GM18519 (cell line): ENCODE measurements at regions not wholly inside any gene's neighbourhood (a gene's known extent, or its start where the extent isn't known, plus 50 kb on each side); places are given as distances from the start of the nearest gene placed in this dataset.
"Not testable (repeated sequence)": the region's sequence is repeated elsewhere in the genome, so short reads cannot be mapped to it uniquely, and the experiment has no call there.

Experiments
- ATAC-seq: cut with Tn5 transposase; IDR thresholded peaks from one replicate; pipeline ENCODE4 v1.9.1; 2021; ENCODE audit warnings: mild to moderate bottlenecking, moderate library complexity; ENCODE audit not compliant: unreplicated experiment, low FRiP score

DNA sequence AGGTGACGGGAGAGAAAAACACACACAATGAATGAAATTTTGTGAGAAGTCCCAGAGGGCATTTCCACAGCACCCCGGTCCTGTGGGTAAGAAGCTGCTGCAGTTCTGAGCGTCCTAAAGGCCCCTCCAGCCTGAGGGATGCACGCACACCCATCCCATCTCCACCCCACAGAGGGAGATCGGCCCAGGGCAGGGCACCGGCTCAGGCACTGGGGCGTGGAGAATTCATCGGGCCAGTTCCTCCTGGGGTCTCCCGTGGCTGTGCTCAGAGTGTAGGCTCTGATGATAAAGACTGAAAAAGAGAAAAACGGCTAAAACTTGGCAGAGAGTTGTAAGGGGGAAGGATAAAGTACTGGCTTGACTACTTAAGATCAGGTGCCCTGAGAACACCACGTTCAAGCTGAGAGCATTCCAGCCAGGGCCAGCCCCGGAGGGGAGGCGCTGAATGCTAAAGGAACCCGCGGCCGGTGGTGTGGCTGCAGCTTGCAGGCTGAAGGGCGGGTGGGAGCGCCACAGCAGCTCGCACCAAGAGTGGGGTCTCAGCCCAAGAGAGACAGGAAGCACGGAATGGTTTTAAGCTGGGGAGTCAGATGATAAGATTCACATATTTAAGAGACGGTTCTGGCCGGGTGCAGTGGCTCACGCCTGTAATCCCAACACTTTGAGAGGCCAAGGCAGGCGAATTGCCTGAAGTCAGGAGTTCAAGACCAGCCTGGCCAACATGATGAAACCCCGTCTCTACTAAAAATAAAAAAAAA, 121.9 kb upstream of the SPACA7 start:
- ATAC-seq = no peak

DNA sequence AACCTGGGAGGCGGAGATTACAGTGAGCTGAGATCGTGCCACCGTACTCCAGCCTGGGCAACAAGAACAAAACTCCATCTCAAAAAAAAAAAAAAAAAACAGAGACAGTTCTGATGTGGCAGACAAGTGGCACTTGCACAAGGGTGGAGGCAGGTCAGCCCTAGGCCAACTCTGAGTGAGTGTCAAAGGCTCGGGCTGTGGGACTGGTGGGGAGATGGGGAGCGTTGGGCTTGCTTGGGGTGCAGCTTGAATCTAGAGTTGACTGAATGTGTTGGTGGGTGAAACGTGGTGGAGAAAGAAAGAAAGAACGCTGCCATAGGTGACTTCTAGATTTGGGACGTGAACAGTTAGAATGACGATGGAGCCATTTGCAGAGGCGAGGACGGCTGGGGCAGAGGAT, 121.3 kb upstream of the SPACA7 start:
- no peak for ATAC-seq

DNA sequence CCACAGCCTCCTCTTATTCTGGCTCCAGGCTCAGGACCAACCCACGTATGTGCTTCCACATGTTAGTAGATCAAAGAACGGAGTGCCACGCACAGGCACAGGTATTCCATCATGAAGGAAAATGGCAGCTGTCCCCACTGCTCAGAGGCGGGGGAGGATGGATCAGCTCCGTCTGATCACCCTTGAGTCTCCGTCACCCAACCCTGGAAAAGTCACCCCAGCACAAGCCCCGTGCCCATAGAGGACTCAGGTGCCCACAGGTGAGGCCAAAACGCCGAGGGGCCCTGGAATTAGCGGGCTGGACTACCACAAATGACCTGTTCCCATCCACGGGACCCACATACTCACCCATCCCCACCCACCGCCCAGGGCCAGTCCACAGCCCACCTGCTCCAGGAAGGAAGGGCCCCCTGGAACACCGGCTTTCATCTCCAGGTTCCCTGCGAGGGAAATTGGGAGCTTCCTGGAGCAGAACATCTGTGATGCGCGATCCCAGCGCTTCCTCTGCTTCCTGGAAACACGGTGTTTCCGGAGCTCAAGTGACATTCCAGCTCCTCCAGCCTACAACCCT, 120.5 kb upstream of the SPACA7 start:
- no peak for ATAC-seq

DNA sequence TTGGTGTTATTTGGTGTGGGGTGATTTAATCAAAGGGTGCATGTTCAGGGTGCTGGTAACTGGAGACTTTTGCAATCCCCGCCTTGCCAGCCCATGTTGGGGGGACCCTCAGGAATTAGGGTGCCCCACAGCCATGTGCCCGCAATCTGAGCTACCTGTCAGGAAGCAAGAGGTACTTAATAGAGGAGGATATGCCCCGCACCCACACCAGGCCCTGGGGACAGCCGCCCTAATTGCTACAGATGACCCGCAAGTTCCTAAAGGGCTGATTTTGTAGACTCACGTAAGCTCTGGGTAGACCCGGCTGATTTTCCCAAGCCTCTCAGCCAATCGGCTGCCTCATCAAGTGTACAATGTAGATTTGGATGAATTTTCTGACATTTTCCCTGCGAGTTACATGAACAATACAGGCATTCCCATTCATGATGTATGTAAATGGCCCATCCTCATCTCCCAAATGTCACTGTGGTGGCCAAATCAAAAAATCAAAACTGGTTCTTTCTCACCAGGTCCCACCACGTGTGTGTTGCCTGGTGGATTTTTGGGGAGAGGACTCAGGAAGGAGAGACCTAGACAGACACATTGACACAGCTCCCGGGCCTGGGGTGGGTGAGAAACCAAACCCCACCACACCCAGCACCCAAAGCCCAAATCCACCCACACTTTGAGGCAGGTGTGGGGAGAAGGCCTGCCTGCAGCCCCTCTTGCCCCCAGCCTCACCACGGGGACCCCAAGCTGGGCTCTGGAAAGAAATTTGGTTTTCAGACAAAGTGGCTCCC, 119.2 kb upstream of the SPACA7 start:
- ATAC-seq = no peak

DNA sequence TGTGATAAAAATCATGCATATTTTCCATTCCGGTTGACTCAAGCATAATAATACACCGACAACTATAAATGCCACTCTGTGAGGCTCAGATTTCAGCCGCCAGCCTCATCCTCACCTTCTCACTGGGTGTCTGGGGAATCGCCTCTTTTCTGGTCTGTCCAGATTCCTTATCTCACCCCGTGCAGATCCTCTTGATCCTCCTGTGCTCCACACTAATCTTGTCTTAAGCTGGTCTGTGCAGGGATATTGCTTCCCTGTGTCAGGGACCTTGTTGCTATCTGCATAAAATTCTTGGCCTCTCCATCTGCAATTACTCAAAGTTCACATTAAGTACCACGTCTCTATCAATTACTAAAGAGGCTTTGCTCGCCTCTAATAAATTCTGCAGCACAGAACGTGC, 116.6 kb upstream of the SPACA7 start:
- no peak for ATAC-seq

DNA sequence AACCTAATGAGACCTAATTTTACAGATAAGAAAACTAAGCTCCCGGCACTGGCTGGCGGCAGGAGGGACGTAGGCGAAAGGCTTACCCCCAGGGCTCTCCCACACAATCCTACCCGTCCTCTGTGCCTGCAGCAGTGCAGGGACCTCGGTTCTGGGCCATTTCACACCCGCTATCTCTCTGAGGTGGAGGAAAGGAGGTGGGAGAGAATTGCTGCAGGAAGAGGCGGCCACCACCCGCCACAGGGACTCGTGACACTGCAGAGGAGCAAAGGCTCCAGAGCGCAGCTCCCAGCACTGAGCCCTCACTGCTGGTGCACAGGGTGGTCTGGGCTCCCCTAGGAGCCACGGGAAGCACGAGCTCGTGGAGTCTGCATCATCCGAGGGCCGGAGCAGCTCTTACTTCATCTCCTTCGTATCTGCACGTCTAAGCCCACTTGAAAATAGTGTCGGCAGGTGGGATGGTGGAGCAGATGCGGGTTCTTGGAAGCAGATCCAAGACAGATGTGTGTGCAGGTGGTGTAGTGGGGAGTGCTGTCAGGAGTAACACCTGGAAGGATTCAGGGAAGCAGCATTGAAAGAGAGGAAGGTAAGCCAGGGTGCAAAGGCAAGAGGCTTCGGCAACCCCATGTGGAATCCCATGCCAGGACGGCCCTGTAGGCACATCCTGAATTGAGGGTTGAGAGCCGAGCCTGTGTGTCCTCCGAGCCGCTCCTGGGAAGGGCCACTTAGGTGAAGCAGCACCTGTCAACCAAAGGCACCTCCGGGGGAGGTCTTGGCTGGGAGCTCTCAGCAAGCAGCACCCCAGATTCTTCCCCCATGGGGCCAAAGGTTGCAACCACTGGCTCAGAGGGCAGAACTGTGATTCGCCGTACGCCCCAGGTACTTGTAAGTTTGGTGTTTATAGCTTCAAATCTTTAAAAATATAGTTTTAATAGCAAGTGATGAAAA, 115.8 kb upstream of the SPACA7 start:
- no peak for ATAC-seq

DNA sequence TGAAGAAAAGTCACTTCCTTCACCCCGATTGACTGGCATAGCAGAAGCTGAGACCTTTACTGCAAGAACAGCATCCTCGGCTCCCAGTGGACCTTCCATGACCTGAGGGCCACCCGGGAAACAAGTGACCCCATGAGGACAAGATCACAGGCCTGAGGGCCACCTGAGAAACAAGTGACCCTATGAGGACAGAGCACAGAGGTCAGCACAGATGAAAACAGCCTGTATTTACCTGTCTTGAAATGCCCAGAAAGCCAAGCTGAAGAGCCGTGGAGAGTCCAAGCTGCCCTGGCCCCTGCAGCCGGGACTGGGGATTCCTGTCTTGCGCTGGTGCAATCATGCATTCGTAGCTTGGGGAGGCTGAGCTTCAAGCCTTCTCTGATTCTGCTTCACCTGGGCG, 114.2 kb upstream of the SPACA7 start:
- ATAC-seq = no peak

DNA sequence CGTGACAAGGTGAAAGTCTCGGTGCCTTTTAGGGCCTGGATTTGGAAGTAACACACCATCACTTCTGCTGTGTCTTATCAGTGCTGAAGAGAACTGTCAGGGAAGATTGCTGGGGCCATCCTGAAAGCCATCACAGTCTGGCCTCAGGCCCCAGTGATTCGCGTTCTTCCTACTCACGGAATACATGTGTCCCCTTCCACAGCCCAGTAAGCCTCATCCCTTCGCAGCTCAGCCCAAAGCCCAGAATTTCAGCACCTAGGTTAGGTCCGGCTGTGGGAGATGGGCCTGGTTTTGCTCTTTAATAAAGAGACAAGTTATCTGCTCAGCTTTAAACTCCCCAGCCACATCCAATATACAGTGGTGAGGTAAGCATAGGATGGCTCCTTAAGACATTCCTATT, 113.0 kb upstream of the SPACA7 start:
- no peak for ATAC-seq

DNA sequence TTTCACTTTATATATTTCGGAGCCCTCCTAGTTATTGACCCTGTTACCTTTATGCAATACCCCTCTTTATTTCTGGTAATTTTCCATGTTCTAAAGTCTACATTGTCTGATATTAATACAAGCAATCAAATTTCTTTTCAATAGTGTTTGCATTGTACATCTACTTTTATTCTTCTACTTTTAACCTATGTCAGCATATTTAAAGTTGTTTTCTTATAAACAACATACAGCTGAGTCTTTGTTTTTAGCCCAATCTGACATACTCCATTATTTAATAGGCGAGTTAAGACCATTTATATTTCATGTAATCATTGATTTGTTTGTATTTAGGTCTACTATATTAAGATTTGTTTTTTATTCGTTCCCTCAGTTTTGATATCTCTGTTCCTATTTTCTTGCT, 108.5 kb upstream of the SPACA7 start:
- no peak for ATAC-seq

DNA sequence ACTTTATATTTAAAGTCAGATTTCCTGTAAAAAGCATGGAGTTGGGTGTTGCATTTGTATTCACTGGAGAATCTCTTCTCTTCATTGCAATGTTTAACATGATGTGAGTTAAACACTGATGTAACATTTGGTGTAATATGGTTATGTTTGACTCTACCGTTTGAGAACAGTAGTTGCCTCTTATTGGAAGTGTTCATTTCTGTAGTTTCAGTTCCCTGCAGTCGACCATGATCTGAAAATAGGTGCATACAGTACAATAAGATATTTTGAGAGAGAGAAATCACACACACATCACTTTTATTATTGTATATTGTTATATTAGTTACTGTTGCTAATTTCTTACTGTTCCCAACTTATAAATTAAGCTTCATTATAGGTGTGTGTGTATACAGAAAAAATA, 105.2 kb upstream of the SPACA7 start:
- ATAC-seq = peak; percentile 88

DNA sequence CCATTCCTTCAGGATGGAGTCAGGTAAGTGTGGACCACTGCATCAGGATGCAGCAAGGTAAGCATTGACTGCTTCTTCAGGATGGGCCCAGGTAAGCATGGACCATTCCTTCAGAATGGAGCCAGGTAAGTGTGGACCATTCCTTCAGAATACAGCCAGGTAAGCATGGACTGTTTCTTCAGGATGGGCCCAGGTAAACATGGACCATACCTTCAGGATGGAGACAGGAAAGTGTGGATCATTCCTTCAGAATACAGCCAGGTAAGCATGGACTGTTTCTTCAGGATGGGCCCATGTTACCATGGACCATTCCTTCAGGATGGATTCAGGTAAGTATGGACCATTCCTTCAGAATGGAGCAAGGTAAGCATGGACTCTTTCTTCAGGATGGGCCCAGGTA, 89.4 kb upstream of the SPACA7 start:
- not testable (repeated sequence) for ATAC-seq

DNA sequence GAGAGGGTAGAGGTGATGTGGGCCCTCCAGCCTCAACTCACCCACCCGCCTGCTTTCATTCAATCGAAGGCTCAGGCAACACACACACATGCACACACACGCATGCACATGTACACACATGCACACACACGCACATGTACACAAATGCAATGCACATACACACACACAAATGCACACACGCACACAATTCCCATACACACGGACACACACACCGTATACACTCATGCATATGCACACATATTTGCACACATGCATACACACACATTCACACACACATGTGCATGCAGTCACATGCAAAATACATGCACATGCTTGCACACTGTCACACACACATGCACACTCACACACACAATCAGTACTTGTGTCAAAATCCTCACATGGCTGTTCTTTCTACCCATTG, 55.9 kb upstream of the SPACA7 start:
- ATAC-seq = no peak

DNA sequence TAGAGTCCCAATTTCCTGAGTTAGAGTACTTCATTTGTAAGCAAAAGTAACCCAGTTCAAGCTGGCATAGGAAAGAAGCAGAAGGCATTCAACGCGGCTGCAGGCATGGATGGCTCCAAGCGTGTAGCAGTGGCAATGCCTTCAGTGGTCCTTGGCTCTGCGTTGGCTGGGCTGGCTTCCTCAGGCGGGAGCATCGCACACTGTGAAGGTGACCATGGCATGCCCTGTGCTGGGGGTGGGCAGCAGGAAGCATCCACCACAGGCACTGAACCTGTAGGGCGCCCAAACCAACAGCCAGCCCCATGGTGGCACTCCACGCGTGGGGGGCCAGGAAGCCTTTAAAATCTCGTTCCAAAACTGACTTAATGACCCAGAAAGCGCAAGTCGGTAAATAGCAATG, 53.6 kb upstream of the SPACA7 start:
- ATAC-seq = no peak

DNA sequence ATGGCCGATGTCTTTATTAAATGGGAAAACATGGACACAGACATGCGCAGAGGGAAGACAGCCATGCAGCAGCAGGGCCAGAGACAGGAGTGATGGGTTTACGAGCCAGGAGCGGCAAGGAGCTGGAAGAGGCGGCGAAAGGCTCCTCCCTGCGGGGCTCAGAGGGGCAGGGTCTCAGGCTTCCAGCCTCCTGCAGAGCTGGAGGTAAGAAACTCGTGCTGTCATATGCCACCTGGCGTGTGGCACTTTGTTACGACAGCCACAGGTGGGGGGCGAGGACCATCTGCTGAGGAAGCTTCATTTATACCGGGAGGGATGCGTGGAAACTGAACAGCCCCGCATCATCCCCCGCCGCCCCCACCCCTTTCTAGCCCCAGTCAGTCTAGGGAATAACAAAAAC, 52.0 kb upstream of the SPACA7 start:
- ATAC-seq = no peak

DNA sequence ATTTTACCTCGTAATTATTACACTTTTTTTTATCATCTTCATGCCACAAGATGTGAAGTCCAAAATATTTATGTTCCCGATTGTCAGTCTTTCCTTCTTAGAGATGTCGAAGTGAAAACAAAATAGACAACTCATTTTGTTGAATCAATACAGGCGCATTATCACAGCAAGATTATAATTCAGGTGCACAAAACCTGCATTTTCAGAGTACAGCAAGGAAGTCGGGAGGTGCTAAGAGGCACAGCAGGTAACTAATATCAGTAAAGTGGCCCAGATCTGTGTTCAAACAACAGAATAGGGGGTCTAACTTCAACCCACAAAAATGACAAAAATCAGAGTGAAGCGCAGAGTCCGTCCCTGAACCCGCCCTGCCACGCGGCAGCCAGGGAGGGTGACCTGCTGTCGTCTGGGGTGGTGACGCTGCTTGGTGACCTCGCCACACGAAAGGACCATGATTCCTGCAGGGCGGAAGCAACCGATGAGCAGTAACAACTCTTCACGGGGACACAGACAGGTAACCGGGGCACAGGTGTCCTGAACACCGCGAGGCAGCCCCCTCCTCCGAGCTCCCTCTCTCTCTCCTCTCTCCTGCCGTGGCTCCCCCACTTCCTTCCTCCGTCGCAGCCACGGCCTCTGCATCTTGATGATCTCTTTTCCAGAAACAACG, 50.9 kb upstream of the SPACA7 start:
- no peak for ATAC-seq

DNA sequence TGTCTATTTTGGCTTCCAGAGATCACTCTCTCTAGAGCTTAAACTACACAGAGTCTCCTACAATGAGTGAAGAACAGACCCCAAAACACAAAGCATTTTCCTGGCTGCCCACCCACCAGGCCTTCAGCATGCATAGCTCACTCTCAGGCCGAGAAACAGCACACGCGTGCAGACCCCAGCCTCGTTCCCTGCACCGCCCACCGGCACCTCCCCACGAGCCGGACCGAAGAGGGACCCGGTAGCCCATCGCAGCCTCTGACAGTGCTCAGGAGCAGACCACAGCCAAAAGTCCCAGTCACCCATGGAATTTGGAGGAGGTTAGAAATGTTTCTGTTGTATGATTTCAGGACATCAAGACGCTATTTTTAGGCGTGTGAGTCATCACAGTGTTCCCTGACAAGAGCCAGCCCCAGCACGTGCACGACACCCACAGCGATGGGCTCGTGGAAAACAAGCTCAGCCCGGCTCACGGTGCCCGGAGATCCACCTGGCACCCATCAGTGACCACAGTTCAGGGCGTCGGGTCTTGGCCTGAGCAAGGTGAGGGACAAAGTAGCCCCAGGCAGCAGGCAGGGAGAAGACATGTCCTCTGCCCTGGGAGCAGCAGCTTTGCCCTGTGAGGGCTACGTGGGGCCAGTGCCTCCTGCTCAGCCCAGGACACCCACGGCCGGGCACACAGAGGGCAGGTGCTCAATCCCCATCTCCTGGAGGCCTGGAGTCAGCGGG, 50.1 kb upstream of the SPACA7 start:
- no peak for ATAC-seq
